Fibroblast of skin of abdomen (primary cell): ENCODE measurements at regions not wholly inside any gene's neighbourhood (a gene's known extent, or its start where the extent isn't known, plus 50 kb on each side); places are given as distances from the start of the nearest gene placed in this dataset.
"Not testable (repeated sequence)": the region's sequence is repeated elsewhere in the genome, so short reads cannot be mapped to it uniquely, and the experiment has no call there.

Experiments
- DNase-seq: peaks from one replicate; pipeline ENCODE4 v3.0.0-alpha.2; 2013

DNA sequence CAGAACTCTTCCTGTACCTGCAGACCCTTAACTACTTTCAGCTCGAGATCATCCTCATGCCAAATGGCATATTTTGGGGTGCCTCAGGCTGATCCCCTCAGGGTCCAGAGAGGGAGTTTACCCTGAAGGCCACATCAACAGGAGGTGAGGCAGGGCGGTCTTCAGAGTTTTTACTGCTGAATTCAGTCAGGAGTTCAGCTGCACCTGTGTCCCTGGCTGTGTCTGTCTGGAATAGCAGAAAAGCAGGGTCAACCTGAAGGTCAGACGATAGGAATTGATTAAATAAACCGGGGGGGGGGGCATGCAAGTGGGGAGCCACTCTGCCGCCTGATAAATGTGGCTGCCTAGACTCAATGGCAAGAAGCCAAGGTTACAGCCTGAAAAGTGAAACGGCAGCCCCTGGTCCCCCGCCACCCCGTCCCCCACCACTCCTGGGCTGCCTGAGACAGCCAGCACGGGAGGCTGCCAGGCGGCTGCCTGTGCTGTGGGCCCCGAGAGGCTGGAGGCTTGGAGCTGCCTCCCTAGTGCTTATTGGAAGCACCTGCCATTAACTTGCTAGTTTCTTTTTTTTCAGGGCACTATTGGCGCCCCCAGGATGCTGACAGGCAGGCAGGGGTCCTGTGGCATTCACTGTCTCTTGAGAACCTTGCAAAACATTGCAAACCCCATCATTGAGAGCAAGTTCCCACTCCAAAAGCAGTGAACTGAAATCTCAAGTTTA, 182.7 kb upstream of the PPP1R26 start:
- DNase-seq = no peak

DNA sequence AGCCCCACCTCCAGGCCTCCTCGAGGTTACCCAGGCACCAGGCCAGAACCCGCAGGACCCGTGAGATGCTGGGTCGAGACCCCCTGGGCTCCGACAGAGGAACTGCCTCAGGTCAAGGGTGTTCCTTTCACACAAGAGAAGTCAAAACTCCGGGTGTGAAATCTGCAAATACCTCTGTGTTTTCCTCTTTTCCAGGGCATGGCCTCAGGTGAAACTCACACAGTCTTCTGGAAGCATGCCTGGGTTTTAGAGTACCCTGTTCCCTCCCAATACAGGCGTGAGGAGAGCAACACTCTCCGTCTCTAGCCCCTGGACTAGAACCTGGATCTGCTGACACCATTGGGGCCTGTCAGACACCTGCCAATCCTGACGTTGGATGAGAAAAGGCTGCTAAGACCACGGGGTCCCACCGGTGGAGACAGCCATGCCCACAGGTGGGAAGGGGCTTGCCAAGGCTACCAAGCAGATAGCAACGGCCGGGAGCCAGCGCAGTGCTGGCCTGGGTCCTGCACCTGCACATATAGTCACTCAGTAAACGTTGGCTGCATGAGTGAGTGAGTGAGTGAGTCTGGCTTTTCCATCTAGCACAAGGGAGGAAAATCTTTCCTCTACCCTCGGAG, 182.0 kb upstream of the PPP1R26 start:
- DNase-seq = no peak

DNA sequence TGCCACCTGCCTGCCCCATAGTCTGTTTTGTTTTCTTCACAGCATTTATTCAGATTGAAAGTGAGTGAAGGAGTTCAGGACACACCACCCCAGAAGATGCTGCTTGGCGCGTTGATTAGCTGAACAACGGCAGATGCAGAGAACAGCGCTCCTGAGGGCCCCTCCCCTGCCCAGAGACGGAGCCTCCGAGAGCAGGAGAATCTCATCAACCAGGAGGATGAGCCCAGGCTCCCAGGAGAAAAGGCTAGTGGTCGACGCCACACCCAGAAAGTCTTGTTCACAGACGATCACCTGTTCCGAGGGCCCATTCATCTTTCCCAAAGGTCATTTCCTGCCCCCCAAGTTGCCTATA, 180.4 kb upstream of the PPP1R26 start:
- no peak for DNase-seq

DNA sequence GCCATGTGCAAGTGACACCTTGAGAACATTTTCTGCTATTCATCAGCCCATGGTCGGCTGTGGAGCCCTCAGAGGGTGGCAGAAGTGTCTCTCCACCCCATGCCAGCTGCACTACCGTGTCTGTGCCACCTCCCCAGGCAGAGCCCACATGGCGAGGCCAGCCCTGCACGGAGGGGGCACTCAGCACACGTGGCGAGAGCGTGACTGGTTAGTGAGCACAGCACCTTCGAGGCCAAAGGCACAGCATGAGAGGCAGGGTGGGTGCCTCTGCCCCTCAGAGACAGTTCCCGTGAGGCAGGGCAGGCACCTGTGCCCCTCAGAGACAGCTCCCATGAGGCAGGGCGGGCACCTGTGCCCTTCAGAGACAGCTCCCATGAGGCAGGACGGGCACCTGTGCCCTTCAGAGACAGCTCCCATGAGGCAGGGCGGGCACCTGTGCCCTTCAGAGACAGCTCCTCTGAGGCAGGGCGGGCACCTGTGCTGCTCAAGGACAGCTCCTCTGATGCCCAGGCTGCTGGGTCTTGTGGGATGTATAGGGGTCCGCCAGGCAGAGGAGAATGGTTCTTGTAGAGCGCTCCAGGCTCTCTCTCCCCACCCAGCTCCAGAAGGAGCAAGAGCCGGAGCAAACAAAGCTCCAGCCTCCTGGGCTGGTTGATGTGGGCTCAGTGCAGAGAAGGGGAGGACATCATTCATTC, 179.8 kb upstream of the PPP1R26 start:
- no peak for DNase-seq

DNA sequence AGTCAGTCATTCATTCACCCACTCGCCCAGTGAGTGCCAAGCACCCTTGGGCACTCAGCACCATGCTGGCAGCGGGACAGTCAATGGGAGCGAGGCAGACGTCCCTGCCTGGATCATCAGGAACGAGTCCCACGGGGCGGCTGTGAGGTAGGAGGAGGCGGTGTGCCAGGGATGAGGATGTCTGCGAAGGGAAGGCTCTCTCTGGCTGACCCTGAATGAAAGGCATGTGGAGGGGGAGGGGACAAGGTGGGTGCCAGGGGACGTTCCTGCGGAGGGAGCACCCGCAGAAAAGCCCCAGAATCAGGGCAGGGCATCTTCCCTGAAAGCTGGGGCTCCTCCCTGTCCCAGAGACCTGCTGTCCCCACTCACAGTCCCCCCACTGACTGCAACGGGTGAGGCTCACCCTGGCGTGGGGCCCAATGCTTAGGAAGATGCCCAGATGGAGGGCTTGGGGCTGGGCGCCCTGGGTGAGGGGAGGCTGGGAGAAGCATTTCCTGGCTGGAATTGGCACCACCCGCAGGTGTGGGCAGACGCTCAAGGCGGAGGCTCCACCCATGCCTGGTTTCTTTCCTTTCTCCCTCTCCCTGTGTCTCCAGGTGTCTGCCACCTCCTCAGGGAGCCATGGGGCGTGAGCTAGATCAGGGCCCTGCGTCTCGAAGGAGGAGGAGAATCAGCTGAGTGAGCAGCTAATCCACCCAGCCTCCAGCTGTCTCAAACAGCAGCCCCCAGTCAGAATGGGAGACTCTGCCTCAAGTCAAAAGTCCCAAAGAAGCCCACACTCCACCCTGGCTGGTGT, 179.0 kb upstream of the PPP1R26 start:
- DNase-seq = no peak

DNA sequence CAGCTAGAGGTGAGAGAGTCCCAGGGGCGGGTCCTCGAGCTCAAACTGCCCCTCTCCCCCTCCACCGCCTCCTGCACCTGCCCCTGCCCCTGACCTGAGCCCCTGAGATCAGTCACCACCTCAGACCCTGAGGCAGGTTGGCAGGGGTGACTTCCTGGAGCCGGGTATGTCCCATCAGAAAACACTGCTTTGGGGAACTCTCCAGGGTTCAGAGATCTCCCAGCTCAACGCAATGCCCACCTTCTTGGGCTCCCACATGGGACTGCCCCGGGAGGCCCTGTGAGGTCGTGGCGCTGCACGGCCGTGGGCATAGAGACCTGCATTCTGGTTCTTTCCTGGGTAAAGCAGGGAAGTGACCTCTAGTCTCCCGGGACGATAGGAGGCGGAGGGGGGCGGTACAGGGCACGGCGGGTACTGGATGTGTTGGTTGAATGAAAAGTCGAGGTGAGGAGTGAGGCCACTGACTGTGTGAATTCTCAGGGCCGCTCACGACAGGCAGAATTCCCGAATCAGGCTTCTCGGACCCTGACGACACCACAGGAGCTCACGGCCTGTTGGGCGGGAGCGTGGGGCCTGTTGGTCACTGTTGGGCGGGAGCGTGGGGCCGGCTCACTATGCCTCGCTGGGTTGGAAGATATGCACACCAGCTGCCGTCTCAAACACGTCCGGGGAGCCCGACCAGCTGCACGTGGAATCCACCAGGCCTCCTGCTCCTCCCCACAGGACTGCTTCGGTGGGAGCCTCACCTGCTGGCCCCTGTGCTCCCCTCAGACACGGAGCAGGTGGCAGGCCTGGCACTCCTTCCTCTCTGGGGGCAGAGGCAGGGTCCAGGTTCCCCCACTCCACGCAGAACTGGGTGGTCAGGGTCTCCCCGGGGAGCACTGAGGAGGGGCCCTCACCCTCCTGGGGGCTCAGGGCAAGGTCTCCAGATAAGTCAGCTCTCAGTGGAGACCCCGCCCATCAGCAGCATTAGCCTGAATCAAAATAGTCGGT, 178.0 kb upstream of the PPP1R26 start:
- no peak for DNase-seq

DNA sequence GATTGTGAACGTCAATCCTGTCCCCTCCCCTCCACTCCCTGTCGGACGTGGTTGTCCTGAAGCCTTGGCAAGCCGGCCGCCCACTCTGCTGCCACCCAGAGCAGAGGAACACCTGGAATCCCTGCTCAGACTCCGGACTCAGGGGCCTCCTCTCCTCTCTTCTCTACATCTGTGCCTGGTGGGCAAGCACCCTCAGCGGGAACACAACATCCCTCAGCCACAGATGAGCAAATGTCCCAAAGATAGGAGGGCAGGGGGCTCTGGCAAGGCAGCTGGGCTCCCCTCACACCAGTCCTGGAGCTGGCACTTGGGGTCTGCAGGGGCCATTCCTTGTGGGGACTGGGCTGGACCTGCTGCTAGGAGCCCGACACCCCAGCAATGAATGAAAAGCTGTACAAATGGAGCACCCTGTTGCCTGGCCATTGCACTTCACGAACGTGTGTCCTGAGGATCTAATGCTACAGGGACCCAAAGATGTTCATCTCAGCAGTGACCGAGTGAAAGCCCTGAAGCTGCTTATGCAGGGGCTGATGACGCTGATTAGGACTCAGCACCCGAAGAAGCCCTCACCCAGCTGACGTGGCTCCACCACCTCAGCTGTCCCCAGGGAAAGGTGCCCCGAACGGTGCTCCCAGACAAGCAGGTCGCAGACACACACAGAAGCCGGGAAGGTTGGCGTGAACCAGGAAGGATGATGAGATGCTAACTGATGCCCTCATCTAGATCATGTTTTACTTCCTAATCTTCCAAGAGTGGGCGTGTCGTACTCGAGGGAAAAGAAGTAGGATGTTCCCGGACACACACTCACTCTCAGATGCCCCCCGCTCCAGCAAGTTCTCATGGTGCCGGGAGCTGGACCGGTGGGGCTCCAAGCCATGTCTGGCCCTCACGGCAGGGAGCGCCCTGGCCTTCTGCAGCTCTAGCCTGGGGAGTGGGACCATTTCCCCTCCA, 177.0 kb upstream of the PPP1R26 start:
- DNase-seq = no peak

DNA sequence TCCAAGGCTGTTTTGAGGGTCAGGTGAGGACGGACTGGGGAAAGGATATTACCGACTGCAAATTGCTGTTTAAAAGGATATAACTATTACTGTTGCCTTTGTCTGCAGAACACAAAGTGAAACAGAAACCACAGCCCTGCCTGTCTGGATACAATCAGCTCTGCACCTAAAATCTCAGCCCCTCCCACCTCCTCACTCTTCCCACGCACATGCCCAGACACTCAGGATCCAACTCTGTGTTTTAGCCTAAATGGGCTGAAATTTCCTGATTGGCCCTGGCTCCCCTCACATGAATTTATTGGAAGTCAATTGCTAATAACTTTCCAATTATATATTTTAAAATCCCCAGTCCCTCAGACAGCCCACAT, 176.3 kb upstream of the PPP1R26 start:
- no peak for DNase-seq

DNA sequence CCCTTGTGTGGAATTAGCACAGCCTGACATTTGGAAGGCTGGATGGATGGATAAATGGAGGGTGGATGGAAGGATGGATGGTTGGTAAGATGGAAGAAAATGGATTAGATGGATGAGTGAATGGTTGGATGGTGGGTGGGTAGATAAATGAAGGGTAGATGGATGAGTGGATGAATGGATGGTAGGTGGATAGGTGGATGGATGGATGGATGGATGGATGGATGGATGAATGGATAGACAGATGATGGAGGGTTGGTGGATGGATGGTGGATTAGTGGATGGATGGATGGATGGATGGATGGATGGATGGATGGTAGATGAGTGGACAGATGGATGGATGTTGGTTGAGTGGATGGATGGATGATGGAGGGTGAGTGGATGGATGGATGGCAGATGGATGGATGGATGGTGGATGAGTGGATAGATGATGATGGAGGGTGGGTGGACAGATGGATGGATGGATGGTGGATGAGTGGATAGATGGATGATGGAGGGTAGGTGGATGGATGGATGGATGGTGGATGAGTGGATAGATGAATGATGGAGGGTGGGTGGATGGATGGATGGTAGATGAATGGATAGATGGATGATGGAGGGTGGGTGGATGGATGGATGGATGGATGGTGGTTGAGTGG, 175.6 kb upstream of the PPP1R26 start:
- no peak for DNase-seq

DNA sequence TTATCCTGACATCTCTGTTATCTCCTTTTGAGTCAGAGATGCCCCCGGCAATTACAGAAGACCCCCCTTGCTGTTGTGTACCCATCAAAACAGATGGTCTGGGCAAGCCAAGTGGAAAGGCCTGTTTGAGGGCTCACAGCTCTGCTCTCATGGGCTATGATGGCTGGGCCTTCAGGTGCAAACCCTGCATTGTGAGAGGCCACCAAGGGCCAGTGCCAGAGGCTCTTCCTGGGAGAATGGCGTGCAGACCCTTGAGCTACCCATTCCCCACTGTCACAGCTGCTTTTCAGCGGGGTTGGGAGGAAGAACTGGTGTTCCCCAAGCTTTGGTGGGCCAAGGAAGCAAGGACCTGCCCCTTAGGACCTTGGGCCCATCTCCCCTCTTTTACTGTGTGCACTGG, 174.7 kb upstream of the PPP1R26 start:
- no peak for DNase-seq

DNA sequence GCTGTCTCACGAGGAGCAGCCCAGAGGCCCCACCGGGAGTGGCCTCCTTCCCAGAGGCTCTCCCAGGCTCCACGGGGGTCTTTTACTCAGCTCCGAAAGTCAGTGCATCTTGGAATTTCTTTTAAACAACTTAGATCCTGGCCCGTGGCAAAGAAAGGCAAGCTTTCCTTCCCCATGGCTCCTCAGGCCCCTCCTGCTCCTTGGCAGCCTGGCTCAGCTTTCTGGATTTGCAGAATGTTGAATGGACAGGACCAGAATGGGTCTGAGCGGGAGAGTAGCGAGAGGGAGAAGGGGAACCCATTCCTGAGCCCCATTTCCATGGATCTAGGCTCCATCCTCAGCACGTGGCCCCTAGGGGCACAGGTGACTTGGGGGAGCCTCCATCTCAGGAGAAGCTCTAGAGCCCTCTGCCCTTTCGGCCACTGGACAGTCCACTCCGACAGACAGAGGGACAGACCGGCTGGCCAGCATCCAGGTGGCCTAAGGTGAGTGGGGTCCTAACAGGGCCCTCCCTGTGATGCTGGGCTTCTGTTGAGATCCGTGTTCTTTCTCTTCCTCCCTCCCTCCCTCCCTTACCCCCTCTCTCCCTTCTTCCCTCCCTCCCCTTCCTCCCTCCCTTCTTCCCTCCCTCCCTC, 173.9 kb upstream of the PPP1R26 start:
- no peak for DNase-seq

DNA sequence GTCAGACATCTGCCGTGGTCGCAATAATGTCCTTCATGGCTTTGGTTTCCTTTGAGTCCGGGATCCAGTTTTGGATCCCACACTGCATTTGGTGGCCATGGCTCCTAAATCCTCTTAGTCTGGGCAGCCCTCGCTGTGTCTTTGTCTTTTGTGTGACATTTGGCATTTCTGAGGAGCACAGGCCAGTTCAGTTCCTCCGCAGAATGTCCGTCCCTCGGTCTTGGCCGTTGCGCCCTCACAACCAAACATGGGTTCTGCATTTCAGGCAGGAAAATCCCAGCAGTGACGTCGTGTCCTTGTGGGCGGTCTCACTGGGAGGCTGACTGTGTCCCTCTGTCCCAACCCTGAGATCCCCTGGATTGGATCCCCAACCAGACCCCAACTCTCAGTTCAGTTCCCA, 172.9 kb upstream of the PPP1R26 start:
- DNase-seq = no peak

DNA sequence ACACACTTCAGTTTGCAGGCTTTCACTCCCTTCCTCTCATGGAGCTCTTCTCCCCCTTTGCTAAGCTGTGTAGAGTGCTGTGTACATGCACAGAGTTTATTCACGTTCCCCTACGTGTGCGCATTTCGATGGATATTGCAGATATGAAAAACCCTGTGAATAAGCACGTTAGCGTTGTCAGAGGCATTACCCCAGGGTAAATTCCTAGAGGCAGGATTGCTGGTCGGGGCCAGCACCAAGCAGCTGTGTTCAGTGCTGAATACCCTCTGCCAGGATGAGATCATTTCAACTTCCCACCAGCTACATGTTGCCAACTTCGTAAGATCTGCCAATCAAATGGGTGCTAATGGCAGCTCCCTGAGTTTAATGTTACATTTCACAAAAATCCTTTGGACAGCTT, 172.3 kb upstream of the PPP1R26 start:
- no peak for DNase-seq

DNA sequence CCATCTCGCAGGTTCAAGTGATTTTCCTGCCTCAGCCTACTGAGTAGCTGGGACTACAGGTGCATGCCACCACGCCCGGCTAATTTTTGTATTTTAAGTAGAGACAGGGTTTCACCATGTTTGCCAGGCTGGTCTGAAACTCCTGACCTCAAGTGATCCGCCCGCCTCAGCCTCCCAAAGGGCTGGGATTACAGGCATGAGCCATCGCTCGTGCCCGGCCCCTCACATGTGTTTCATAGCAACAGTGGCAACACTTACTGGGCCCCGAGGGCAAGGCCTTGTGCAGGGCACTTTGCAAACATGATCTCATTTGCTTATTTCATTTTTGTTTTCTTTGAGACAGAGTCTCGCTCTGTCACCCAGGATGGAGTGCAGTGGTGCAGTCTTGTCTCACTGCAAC, 171.7 kb upstream of the PPP1R26 start:
- not testable (repeated sequence) for DNase-seq

DNA sequence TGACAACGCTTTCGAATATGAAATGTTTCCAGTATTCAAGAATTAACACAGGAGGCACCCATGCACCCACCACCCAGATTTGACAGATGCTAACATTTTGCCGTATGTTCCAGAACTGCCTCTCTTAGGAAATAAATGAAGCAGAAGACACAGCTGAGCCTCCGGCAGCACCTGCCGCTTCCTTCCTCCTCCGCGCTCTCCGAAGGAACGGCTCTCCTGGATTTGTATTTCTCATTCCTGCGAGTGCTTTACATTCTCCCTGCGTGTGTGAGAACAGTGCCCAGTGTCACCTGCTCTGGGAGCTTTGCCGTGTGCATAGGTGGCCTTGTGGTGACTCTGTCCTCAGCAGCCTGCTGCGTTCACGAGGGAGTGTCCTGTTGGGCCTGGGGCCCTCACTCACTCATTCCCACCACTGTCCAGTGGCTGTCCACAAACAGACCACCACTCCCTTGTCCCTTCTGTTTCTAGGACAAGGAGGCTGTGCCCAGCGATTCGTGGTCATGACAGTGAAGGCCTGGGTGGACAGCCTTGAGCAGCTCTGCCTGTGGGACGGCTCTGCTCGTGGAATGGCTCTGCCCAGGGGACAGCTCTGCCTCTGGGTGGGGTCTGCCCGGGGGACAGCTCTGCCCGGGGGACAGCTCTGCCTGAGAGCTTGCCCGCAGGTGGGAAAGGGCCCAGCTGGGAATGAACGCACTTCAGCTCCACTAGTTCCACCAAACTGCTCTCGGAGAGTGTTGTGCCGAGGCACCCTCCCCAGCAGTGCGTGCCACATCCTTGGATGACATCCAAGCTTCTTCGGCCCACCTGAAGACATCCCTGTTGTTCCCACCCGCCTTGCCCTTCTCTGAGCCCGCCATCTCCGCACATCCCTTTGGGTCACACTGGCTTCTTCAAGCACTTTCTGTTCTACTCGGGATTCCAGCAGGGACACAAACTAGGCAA, 170.5 kb upstream of the PPP1R26 start:
- no peak for DNase-seq

DNA sequence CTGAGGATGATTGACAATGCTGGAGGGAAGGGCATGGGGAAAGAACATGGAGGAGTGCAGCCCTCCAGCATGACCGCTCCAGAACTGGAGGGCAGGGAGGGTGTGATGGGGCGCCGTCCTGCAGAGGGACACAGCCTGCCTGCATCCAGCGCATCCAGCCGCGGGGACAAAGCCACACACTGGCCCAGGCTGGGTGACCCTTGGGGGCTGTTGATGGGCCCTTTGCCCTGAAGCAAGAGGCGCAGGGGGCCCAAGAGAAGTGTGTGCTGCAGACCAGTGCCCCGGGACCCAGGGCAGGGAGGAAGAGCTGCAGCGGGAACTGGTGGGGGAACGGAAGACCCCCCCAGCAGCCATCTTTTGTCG, 169.8 kb upstream of the PPP1R26 start:
- no peak for DNase-seq

DNA sequence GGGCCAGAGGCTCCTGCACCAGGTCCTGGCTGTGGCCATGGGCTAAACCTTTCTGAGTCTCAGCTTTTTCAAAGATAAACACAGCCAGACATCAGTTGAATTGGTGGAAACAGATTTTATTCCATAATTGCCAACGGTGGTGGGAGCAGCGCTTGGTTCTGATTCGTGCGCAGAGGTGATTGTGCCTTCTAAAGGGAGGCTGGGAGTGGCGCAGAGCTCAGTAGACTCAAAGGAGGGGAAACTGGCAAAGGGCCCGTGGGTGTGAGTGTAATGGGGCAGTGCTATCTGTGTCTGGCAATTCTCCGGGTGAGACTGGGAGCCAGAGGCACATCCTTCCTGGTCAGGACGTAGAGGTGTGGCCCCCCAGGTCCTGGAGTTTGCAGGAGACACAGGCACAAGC, 169.4 kb upstream of the PPP1R26 start:
- no peak for DNase-seq

DNA sequence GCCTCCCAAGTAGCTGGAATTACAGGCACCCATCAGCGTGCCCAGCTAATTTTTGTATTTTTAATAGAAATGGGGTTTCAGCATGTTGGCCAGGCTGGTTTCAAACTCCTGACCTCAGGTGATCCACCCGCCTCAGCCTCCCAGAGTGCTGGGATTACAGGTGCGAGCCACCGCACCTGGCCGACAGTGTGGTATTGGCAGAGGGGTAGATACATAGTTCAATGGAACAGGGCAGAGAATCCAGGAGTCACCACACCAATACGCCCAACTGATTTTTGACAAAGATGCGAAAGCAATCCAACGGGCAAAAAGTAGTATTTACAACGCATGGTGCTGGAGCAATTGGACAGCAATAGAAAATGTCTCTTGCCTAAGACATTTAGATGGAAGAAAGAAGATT, 164.0 kb upstream of the PPP1R26 start:
- DNase-seq = no peak

DNA sequence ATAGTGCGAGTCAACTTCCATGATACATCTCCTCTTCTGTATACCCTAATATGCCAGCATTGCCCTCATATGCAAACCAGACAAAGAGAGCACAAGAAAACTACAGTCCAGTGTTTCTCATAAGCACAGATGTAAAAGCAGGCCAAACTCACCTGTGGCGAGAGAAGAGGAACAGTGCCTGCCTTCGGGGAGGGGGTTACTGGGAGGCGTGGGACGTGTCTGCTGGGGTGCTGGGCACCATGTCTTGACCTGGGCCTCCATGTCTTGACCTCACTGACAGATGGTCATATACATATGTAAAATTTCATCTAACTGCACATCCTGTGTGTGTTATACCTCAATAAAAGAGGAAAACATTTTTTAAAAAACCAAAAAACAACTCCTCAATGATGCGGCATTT, 159.3 kb upstream of the PPP1R26 start:
- no peak for DNase-seq
